Coronary artery (tissue), 2 donors: ENCODE measurements at regions not wholly inside any gene's neighbourhood (a gene's known extent, or its start where the extent isn't known, plus 50 kb on each side); places are given as distances from the start of the nearest gene placed in this dataset.

Source experiments
- DNase-seq: peaks from one replicate; pipeline ENCODE4 v3.0.0-alpha.2; 2017; ENCODE audit warnings: low spot score
- H3K27ac ChIP-seq, 2 donors: fragments of 200-600 bp; sonication (generic); one replicate each; pipeline ENCODE4 v1.5.1; 2016 to 2019
- H3K4me3 ChIP-seq: fragments of 200-600 bp; sonication (generic); 2 replicates; pipeline ENCODE4 v1.5.1; 2016; ENCODE audit warnings: mild to moderate bottlenecking, moderate library complexity
- CTCF ChIP-seq: fragments of 200-600 bp; sonication (generic); IDR thresholded peaks from one replicate; pipeline ENCODE4 v1.5.1; 2019; ENCODE audit warnings: antibody characterized with exemption

- no peak for TF ChIP-seq CTCF
- Histone ChIP-seq H3K4me3 (no peak overlapping the region), H3K27ac (no peak overlapping the region)
- no peak for DNase-seq
Observed at GRCh38 chr20:62555642-62556420, 80.0 kb upstream of the GATA5 start.

GRCh38 chr20:62557462-62557861, 81.7 kb upstream of the GATA5 start:
- TF ChIP-seq CTCF, result no peak
- Histone ChIP-seq H3K4me3 (no peak overlapping the region), H3K27ac (no peak overlapping the region)
- DNase-seq, result no peak

- no peak for TF ChIP-seq CTCF
- DNase-seq, result no peak
- H3K4me3 ChIP-seq, result no peak overlapping the region
- no peak overlapping the region for H3K27ac ChIP-seq
Observed at GRCh38 chr20:62557999-62558408, 82.2 kb upstream of the GATA5 start.

- DNase-seq, result no peak
- H3K4me3 ChIP-seq, result no peak overlapping the region
- TF ChIP-seq CTCF, result no peak
- peak overlapping the region in 1 of 2 donors; percentile 11 for H3K27ac ChIP-seq
Observed at GRCh38 chr20:62558779-62559178, 83.0 kb upstream of the GATA5 start.

GRCh38 chr20:62560162-62560561, 82.1 kb upstream of the SLCO4A1 start:
- DNase-seq, result no peak
- TF ChIP-seq CTCF, result no peak
- Histone ChIP-seq H3K4me3 (no peak overlapping the region), H3K27ac (no peak overlapping the region)

- TF ChIP-seq CTCF, result no peak
Observed at GRCh38 chr20:62561182-62561581, 81.1 kb upstream of the SLCO4A1 start.

GRCh38 chr20:62561948-62562347, 80.4 kb upstream of the SLCO4A1 start:
- no peak for DNase-seq
- no peak for TF ChIP-seq CTCF
- no peak overlapping the region for H3K27ac ChIP-seq
- H3K4me3 ChIP-seq, result no peak overlapping the region

More at GRCh38 chr20:62561182-62561581, 81.1 kb upstream of the SLCO4A1 start:
- no peak overlapping the region for H3K27ac ChIP-seq
- no peak overlapping the region for H3K4me3 ChIP-seq
- DNase-seq, result no peak
